Omental fat pad (tissue), 3 donors: ENCODE measurements at regions not wholly inside any gene's neighbourhood (a gene's known extent, or its start where the extent isn't known, plus 50 kb on each side); places are given as distances from the start of the nearest gene placed in this dataset.

Source experiments
- ATAC-seq: fragments of 150-250 bp; one replicate; pipeline ENCODE4 v1.9.1; 2016; ENCODE audit warnings: mild to moderate bottlenecking, moderate library complexity; ENCODE audit not compliant: low FRiP score
- DNase-seq: peaks from one replicate; pipeline ENCODE4 v3.0.0-alpha.2; 2019; ENCODE audit warnings: low spot score
- TF ChIP-seq, protein P1 (sequence below), 3 donors: fragments of 450-650 bp; IDR thresholded peaks; one replicate each; pipeline ENCODE4 v1.5.1; 2016 to 2017; ENCODE audit warnings: antibody characterized with exemption in 3 of 3, mild to moderate bottlenecking in 3 of 3, moderate library complexity in 2 of 3

DNA sequence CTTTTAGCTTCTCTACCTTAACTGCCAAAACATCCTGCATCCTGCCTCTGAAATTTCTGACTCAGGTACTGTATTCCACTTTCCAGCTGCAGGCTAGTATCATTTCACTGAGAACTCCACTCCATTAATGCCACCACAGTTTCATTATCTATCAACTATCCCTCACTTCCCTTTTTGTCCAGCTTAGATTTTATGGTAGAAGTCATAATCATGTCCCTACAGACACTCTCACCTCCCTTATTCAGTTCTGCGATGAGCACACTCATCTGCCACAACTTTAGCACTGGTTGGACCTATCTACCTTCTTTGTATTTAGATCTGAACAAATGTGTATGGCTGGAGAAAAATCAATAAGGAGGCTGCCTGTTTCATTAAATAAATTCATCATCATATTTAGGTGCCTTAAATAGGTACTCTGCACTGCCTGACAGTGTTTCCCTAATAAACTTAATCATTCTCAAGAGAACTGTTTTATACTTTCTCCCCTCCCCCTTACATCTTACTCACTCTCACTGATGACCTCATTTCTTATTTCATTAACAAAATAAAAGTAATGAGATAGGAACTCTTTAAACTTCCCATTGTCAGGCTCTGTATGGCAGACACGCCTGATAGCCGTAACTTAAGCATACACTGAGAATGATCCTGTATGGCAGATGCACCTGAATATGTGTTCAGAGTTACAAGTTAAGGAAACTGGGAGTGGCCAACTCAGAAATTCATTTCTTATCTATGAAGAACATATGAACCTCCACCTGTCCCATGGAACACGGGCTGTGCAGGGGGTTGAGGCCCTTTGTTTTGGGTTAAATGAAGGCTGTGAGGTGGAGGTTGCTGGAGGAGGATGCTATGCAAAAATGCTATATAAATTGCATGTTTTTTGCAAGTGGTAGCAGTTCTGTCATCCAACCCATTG, 95.3 kb upstream of the MAN1A1 start:
- ATAC-seq: no peak
- TF ChIP-seq, protein P1, sequence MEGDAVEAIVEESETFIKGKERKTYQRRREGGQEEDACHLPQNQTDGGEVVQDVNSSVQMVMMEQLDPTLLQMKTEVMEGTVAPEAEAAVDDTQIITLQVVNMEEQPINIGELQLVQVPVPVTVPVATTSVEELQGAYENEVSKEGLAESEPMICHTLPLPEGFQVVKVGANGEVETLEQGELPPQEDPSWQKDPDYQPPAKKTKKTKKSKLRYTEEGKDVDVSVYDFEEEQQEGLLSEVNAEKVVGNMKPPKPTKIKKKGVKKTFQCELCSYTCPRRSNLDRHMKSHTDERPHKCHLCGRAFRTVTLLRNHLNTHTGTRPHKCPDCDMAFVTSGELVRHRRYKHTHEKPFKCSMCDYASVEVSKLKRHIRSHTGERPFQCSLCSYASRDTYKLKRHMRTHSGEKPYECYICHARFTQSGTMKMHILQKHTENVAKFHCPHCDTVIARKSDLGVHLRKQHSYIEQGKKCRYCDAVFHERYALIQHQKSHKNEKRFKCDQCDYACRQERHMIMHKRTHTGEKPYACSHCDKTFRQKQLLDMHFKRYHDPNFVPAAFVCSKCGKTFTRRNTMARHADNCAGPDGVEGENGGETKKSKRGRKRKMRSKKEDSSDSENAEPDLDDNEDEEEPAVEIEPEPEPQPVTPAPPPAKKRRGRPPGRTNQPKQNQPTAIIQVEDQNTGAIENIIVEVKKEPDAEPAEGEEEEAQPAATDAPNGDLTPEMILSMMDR (IDR thresholded peaks at IDR 0.05): no peak
- no peak for DNase-seq

DNA sequence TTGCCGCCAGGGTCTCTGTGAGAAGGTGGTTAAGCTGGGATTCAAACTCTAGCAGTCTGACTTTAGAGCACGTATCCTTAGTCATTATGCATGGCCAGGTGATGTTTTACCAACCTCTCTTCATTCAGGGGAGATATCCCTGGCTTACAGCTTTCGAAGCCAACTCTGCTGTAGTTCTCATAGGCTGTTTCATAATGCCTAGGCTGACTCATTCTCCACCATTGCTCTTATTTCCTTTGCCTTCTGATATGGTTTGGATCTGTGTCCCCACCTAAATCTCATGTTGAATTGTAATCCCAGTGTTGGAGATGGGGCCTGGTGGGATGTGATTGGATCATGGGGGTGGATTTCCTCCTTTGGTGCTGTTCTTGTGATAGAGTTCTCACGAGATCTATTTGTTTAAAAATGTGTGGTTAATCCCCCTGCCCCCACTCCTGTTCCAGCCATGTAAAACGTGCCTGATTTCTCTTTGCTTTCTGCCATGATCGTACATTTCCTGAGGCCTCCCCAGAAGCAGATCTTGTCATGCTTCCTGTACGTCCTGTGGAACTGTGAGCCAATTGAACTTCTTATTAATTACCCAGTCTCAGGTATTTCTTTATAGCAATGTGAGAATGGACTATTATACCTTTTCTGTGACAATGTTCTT, 94.6 kb upstream of the MAN1A1 start:
- DNase-seq: no peak
- TF ChIP-seq, protein P1 (IDR thresholded peaks at IDR 0.05): no peak
- no peak for ATAC-seq

DNA sequence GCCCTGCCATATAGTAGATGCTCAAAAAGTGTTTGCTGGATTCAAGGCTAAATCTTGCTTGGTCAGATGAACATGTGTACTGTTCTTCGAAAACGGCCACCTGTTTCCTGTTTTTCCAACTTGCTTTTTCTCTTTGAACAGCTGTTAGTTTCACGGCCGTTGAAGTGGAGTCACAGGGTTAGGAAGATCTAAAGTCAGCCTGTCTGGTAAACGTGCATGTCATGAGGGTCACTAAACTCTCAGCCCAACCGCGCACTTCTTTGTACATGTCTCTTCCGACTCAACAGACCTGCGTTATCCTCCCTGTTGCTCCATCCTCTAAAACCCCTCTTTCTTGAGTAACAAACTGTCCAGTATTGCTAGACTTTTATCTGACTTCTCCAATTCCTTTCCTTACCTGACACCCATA, 93.2 kb upstream of the MAN1A1 start:
- DNase-seq: no peak
- ATAC-seq: no peak
- TF ChIP-seq, protein P1 (IDR thresholded peaks at IDR 0.05): no peak

DNA sequence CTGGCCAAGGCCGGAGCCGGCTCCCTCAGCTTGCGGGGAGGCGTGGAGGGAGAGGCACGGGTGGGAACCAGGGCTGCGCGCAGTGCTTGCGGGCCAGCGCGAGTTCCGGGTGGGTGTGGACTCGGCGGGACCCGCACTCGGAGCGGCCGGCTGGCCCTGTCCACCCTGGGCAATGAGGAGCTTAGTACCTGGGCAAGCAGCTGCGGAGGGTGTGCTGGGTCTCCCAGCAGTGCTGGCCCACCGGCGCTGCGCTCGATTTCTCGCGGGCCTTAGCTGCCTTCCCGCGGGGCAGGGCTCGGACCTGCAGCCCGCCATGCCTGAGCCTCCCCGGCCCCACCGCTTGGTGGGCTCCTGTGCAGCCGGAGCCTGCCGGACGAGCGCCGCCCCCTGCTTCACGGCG, 91.4 kb upstream of the MAN1A1 start:
- DNase-seq (no peak), ATAC-seq (no peak)
- TF ChIP-seq, protein P1 (IDR thresholded peaks at IDR 0.05): no peak

DNA sequence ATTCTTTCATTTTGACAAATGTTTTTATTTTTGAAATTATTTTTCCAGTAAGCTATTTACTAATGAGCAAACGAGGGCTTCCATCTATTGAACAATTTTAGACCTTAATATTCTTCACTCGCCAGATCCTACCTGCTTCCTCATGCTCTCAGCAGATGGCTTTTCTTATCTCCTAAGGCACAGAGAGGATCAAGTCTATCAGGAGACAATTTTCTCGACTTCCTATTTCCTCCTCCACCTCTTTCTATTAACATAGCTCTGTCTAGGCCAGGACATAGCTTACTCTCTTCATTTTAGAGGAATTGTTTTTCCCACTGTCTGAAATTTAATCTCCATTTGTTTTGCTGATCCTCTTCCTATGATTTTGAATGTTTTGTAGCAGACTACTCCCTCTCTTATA, 87.0 kb upstream of the MAN1A1 start:
- DNase-seq (no peak), ATAC-seq (no peak)
- TF ChIP-seq, protein P1 (IDR thresholded peaks at IDR 0.05): no peak

DNA sequence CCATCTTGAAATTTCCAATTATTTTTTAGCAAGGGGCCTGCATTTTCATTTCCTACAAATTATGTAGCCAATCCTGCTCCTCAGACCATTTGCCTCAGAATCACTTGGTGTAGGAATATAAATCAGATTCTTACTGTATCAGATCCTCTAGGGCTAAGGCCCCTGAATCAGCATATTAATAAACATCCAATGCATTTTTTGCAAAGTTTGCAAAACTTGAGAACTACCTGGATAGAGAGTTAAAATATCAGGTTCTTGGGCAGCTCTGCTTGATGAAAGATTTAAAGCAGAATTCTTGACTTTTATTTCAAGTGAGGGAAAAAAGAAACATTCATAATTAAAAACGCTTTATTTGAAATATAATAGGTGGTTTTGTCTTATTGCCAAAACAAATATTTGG, 82.2 kb upstream of the MAN1A1 start:
- TF ChIP-seq, protein P1 (IDR thresholded peaks at IDR 0.05): no peak

More for the DNA sequence above, 82.2 kb upstream of the MAN1A1 start:
- no peak for DNase-seq
- no peak for ATAC-seq
